ENCODE measurements at regions not wholly inside any gene's neighbourhood (a gene's known extent, or its start where the extent isn't known, plus 50 kb on each side); places are given as distances from the start of the nearest gene placed in this dataset.
"Not testable (repeated sequence)": the region's sequence is repeated elsewhere in the genome, so short reads cannot be mapped to it uniquely, and the experiment has no call there.

DNA sequence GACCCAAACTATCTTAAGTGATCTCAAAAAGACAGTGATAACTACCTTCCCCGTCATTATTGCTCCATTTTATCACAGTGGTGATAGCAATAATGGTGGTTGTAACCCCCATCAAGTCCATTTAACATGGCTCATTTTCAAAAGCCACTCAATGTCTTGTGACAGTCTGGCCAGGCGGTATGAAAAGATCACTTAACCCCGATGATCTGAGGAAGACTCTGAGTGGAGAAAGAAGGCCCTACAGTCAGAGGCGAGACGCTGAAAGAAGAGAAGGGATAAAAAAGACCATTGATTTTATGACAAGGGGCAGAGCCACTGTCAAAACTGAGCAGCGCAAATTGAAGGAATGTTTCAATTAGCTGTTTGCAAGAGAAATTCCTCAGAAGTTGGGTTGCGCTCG is 417.2 kb upstream of the PBX1 start:
- DNase-seq (ENCODE audit: low read depth in 2 of 2) = no peak

DNA sequence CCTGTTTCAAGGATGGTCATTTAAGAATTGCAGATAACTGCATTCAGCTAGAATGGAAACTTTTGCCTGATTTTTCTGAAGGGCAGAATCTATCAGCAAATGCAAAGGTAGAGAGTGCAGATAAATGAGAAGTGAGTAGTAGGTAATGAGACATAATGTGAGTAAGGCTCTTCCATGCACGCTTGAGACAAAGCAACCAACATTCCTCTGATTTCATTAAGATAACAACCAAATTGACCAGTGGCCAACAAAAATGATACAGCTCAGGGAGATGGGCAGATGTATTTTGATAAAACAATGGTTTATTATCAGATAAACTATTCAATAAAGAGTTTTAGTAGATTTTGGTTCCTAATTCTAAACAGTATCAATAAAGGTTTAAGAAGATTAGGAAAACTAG is 404.4 kb upstream of the PBX1 start:
- DNase-seq (ENCODE audit: low read depth in 2 of 2) = no peak

DNA sequence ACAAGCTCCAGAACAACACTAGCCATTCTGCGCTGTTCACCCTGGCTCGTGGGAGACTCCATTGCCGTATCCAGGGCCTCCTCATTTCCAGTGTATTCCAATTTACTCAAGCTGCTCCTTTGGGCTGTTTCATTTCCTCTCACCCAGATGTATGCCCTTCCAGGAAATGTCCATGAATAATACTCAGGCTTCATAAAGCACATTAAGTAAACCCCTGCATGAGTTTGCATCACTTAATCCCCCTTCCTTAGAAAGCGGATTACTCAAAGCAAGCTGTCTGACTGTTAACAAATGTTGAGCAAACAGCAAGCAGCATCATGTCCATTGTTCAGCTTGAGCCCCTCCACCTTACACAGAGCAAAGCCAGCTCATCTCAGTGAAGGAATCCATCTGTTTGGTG is 403.6 kb upstream of the PBX1 start:
- DNase-seq (ENCODE audit: low read depth in 2 of 2) = no peak

DNA sequence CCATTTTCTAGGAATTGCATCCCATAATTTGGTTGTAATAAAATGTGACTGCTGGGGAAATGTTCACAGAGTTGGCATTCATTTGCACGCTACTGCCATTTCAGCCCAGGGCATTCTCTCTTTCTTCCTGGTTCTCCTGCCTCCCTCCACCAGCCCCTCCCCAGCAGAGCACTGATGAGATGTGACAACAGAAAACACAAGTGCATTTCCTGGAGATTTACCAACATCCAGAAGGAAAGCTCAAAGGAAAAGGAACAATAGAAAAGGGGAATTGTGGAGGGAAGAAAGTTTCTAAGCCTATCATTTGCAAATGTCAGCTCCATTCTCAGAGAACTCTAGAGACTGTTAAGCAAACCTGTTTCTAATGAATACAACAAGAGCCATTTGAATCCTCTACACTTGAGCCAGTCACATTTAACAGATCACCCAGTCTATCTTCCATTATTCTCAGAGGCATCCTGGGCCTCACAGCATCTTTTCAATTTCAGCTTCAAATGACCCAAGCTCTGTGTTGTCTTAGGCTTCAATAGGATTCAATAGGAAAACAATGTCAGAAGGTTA is 395.6 kb upstream of the PBX1 start:
- DNase-seq (ENCODE audit: low read depth in 2 of 2) = no peak

DNA sequence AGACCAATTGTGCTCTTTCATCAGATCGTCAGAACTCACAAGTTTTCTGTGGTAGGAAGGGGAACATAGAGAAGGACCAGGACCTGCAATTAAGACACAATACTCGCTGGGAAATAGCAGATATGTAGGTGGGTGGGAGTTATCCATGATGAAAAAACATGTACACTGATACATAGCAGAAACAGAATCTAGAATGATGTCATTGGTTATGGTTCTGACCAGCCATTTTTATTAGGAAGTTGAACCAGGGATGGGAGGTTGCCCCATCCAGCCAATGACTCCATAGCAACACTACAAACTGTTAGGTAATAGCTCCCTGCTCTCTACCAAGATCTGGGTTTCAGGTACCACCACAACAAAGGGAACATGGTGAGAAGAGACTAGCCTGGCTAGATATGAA is 393.5 kb upstream of the PBX1 start:
- no peak for DNase-seq (ENCODE audit: low read depth in 2 of 2)

DNA sequence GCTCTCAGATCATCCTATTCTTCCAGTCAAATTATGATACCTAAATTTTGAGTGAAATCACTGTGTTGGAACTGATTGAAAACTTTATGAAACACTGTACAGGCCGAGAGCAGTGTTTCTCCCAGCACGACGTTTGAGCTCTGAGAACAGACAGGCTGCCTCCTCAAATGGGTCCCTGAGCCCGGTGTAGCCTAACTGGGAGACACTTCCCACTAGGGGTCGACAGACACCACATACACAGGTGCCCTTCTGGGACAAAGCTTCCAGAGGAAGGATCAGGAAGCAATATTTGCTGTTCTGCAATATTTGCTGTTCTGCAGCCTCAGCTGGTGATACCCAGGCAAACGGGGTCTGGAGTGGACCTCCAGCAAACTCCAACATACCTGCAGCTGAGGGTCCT is 392.5 kb upstream of the PBX1 start:
- not testable (repeated sequence) for DNase-seq (ENCODE audit: low read depth in 2 of 2)

DNA sequence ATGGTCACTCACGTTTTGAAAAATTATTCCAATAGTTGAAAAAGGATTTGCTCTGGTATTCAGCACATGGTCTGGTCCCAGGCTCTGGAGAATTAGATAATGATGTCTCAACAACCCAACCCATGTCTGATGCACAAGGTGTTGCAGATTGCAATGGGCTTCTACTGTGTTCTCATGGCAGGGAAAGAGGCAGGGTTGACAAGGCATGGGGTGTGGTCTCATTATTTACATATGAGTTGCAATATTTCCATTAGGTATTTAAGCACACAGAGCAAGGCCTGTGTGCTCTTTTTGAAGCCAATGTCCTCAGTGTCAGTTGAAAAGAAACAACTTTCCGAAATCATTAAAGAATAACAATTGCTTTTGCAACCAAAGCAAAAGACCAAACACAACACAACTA is 381.9 kb upstream of the PBX1 start:
- no peak for DNase-seq (ENCODE audit: low read depth in 2 of 2)

DNA sequence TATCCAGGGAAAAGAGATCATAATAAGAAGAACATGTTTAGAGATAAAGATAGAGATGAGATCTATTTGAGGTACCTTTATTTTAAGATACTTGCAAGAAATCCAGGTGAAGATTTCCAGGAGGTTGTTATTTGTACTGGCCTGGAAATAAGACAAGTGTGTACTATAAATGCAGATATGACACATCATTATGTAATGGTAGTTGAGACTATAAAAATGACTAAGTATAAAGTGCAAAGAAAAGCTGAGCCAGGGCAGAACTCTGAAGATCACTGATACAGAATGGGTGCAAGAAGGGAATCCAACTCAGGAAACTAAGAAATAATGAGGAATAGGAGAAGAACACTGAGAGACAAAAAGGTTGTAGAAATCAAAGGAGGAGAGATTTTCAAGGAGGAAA is 378.2 kb upstream of the PBX1 start:
- DNase-seq (ENCODE audit: low read depth in 2 of 2) = no peak

DNA sequence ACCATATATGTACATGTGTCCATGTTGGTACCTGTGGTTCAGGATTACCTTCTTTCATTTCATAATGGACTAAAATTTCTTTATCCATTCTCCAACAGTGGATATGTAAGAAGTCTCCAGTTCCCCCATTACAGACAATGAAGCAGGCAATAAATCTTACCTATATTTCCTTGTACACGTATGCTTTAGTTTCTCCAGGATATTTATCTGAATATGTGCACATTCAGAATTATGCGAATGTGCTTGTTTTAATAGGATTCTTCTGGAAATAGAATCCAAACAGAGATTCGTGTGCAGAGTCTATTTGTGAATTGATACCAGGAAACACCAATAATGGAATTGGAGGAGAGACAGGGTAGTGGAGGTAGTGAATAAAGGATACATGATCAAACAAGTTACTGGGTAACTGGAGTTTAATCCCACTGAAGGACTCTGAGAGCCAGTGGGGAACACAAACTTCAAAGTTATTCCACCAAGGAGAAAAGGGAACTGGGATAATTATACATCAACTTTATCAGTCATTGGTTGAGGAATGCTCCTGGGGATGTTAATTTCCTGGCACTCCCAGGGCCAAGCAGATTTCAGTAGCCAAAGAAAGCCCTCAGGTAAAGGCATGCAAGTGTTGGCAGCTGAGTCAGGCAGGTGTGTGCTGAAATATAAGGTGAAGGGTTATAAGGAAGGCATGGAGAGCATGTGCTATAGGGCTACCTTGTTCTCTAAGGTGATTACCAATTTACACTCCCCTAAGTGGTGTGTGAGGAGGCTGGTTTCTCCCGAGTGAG is 374.9 kb upstream of the PBX1 start:
- DNase-seq (ENCODE audit: low read depth in 2 of 2) = no peak

DNA sequence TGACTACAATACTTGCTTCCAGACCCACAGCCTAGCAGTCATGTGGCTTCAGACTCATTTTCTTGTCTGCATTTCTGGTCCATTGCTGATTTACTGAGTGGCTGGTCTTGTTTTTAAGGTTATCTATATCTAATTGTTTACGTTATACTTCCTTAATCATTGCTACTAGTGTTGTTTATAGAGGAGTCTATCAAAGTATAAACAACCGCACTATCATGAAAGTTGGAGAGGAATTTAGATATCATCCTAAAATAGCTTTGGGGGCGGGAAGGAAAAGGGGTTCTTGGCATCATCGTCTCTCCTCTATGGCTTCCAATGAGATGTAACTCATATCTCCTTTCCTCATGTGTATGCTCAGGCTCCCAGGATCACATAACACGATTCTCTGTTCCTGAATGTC is 372.1 kb upstream of the PBX1 start:
- DNase-seq (ENCODE audit: low read depth in 2 of 2) = no peak

DNA sequence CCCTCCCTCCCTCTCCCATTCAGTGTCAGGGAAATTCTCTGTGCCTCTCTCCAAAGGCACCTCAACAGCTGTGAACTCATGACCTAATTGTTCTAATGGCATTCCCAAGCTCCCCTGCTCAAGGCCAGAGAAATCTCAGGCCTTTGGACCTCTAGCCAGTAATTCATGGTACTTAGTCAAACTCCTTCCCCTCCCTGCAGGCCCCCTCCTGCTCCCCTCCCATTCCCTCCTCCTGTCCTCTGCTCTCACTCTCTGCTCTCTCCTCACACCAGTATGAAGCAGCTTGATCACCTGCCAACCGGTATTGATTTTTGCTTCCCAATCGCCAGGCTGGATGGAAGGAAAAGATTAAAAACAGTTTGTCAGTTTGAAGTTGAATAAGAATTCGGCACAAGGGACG is 370.5 kb upstream of the PBX1 start:
- no peak for DNase-seq (ENCODE audit: low read depth in 2 of 2)

DNA sequence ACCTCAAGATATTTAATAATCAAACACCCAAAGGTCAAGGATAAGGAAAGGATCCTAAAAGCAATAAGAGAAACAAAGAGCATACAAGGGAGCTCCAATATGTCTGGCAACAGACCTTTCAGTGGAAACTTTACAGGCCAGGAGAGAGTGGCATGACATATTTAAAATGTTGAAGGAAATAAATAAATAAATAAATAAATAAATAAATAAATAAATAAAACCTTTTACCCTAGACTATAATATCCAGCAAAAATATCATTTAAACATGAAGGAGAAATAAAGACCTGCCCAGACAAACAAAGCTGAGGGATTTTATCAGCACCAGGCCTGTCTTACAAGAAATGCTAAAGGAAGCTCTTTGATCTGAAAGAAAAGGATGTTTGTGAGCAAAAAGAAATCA is 367.8 kb upstream of the PBX1 start:
- DNase-seq (ENCODE audit: low read depth in 2 of 2) = no peak

DNA sequence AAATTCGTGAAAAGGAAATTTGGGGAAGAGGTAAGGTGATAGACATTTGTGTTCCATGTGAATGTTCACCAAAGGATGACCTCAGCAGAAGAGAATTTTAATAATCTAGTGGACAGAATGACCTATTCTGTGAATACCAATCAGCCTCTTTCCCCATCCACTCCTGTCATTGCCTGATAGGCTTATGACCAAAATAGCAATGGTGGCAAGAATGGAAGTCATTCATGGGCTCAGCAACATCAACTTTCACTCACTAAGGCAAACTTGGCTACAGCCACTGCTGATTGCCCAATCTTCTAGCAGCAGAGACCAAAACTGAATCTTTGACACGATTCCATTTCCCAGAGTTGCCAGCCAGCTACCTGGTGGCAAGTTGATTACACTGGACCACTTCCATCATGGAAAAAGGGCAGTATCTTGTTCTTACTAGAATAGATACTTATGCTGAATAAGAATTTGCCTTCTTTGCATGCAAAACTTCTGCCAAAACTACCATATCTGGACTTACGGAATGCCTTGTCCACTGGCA is 348.7 kb upstream of the PBX1 start:
- DNase-seq (ENCODE audit: low read depth in 2 of 2) = no peak

DNA sequence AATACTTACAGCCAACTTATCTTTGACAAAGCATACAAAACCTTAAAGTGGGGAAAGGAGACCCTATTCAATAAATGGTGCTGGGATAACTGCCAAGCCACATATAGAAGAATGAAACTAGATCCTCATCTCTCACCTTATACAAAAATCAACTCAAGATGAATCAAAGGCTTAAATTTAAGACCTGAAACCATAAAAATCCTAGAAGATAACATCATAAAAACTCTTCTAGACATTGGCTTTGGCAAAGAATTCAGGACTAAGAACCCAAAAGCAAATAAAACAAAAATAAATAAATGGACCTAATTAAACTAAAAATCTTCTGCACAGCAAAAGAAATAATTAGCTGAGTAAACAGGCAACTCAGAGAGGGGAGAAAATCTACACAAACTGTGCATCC is 335.6 kb upstream of the PBX1 start:
- no peak for DNase-seq (ENCODE audit: low read depth in 2 of 2)

DNA sequence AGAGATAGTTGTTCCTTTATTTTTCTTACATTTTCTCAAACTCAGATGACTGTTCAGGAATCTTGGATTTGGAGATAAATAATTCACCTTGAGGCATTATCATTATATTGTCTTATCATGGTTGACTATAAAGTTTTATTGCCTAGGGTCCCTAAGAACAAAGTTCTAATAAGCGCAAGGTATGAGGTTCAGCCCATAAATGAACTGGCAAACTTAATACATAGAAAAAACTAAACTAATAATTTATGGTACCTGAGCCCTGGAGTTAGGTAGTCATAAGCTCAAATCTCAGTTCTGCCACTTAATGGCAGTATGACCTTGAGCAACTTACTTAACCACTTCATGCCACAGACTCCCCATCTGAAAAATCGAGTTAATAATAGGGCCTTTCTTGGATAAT is 334.0 kb upstream of the PBX1 start:
- DNase-seq (ENCODE audit: low read depth in 2 of 2) = no peak

DNA sequence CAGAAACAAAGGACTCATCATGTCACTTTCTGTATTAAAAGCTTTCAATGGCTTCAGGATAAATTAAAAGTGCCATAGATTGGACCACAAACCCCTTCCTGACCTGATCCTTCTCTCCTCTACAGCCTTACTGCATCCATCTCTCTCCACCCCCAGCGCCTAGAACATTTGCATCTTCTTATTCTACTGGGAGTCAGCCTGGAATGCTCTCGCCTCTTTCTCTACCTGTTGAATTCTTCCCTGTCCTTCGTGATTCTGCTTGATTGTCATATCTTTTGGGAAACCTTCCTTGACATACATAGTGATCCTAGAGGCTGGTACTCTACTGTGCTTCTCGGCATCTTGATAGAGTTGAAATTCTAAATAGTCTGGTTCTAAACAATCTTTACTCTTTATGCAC is 332.0 kb upstream of the PBX1 start:
- DNase-seq (ENCODE audit: low read depth in 2 of 2) = no peak

DNA sequence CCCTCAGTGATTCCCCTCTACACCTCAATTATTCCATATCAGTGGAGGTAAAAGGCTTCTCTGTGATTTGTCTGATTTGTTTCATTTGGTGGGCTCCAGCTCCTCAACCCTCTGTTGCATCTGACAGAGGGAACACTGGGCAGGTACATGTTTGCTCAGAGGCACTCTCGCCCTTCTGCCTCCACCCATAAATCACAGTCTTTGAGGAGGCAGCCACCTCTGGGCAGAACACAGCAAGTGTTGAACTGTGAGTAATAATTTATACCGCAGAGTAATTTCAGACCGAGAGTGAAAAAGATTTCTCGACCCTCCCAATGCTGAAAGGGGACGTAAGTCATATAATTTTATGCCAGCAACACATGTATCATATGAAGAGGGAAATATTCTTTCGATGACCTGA is 330.1 kb upstream of the PBX1 start:
- DNase-seq (ENCODE audit: low read depth in 2 of 2) = no peak

DNA sequence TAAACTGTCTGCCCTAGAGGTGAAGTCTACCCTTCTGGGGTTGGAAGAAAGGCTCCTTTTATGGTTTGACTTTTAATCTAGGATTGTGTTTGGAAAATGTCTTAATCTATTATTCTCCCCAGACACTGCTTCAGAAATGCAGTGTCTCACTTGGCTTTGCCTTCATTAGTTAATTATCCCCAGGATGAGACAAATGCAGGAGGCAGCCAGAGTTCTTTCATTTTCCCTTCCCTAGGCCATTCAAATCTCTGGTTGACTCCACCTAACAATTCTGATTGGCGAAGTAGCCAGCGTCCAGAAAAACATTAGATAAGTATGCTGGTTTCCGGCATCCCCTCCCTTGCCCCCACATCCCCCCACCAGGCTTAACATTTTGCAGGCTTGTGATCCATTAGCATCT is 325.8 kb upstream of the PBX1 start:
- no peak for DNase-seq (ENCODE audit: low read depth in 2 of 2)

DNA sequence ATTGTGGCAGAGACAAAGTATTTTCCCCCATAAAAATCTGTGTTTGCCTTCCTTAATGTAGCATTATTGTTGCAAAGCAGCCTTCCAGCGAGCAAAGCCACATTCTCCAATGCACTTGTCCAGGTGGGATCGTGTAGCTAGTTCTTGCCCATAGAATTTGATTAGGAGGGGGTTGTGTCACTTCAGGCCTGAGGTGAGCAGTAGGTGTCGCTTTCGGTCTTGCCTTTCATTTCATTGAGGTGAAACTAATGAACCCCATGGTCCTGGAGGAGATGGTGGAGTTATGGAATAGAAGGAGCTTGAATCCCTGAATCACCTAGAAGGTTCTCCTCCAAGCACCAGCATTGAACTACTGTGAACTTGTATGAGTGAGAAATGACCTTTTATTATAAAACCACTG is 318.9 kb upstream of the PBX1 start:
- no peak for DNase-seq (ENCODE audit: low read depth in 2 of 2)

DNA sequence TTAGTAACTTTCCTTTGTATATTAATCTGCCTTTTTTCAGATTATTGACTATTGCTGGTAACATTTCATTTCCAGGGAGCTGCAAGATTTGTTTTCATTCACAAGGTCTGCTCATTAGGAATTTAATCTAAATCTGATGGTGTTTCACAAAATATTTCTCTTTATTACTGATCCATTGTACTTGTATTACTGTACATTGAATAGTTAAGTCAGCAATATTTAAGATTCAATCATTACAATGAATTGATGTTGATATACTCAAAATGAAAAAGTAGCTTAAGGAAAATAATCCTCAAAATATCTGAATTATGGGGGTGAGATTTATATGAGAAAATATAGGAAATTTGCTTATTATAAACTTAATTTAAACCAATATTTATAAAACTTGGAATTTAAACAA is 308.6 kb upstream of the PBX1 start:
- DNase-seq (ENCODE audit: low read depth in 2 of 2) = no peak

DNA sequence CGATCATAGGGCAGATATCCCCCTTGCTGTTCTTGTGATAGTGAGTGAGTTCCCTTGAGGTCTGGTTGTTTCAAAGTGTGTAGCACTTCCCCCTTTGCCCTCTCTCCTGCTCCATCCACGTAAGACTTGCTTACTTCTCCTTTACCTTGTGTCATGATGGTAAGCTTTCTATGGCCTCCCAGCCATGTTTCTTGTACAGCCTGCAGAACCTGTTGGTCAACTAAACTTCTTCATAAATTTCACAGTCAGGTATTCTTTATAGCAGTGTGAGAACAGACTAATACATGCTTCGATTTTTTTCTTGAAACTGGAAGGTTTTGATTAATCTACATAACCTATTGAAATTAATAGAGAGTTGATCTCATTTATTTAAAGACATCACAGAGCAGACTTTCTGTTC is 302.5 kb upstream of the PBX1 start:
- no peak for DNase-seq (ENCODE audit: low read depth in 2 of 2)

DNA sequence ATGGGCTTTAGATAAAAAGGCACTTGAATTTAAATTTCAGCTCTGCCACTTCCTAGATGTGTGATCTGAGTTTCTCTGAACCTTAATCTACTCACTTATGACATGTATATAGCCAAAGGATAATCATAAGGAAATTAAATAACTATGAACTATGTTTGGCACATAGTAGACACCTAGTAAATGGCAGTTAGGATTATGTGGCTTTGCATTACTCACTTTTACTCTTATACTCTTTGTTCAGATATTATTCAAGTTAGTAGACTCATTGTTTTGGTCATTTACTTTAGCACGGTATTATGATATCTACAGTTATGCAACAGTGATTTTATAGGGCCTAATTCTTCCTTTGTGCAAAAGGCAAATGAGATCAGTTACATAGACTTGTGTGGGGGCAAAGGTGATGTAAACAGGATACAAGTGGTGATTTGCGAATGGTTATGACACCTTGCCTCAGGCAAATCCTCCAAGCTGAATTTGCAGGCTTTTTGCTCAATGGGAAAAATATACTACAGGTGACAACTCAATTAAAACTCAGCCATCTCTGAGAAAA is 297.2 kb upstream of the PBX1 start:
- DNase-seq (ENCODE audit: low read depth in 2 of 2) = no peak

DNA sequence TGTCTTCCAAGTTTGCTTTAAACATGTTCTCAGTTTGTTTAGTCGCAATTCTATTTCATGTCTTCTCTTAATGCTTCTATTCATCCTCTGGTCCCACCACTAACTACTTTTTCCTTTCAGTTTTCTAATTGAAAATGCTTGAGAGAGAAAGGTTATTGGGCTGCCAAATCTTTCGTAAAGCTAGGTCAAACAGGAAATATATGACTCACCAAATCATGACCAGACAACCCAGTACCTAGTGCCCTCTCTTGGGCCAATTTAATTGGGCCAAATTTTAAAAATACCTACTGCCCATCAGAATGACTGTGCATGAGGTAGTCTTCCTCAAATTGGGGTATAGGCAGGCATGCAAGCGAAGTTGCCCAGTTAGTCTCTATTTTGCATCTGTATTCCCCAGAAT is 295.4 kb upstream of the PBX1 start:
- DNase-seq (ENCODE audit: low read depth in 2 of 2) = no peak

DNA sequence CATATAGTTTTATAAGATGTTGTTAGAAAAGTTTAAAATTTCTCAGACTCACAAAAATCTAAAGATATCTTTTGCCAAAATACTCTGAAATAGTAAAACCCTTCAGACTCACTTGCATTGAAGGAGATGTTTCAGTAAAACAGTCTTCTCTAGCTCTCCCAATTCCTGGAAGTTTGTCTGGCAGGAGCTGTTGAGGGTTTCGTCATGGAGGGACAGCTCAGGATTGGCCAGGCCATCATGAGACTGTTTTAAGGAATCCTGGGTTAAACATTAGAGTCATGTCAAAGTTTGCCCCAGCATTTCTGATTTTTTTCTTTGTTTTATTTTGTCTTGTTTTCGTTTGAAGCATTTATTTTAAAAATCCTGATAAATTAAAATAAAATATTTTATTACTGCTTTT is 293.8 kb upstream of the PBX1 start:
- DNase-seq (ENCODE audit: low read depth in 2 of 2) = no peak
